GM19395 (cell line): ENCODE measurements at regions not wholly inside any gene's neighbourhood (a gene's known extent, or its start where the extent isn't known, plus 50 kb on each side); places are given as distances from the start of the nearest gene placed in this dataset.
"Not testable (repeated sequence)": the region's sequence is repeated elsewhere in the genome, so short reads cannot be mapped to it uniquely, and the experiment has no call there.

Experiments
- ATAC-seq: cut with Tn5 transposase; IDR thresholded peaks from one replicate; pipeline ENCODE4 v1.9.1; 2021; ENCODE audit warnings: mild to moderate bottlenecking, moderate library complexity; ENCODE audit not compliant: unreplicated experiment

DNA sequence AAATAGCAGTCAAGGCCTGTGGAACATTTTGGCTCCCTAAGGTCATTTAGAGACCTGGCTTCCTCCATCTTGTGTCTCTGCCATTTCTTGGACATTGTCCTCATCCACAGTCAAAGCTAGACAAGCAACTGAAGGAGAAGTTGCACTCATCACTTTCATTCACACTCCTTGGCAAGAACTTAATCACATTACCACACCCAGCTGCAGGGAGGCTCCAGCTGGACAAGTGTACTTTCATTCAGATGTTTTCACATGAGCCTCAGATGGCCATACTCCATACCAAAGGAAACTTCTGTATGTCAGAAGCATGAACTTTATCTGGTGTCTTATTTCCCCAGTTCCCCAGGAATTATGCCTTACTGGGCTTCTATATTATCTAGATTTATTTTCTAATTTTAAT lies 537.4 kb downstream of the TMEM135 start:
- no peak for ATAC-seq

DNA sequence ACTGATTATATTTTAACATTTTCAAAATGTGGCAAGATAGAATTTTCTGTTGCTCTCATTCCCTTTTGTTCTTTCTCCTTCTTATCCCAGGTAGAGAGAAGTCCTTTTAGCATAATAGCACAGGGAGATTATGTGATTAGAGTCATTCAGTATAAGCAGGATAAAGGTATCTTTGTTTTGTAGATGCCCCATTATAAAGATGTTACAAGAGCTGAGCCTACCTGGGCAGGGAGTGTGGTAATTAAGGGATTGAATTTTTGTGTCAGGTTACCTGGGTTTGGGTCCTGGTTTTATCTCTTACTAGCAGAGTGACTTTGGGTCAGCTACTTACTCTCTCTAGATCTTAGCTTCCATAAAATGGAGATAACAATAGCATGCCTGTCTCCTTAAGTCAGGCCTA lies 536.5 kb downstream of the TMEM135 start:
- no peak for ATAC-seq

DNA sequence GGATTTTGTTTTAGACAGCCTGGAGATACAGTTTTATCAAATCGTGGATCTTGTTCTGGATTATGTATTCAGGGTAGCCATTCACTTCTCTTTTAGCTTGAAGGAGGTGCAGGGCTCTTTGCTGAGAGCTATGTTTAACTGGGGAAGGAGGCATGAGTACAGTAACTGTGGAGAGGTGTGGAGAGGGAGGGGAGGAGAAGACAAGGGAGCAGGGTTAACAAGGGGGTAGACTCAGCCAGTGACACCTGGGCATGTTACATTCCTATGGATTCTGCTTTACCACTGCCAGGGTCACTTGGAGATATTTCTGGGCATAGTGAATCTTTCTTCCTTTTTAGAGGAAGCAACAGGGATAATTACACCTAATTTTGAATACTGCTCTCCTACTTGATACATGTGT lies 536.0 kb downstream of the TMEM135 start:
- no peak for ATAC-seq

DNA sequence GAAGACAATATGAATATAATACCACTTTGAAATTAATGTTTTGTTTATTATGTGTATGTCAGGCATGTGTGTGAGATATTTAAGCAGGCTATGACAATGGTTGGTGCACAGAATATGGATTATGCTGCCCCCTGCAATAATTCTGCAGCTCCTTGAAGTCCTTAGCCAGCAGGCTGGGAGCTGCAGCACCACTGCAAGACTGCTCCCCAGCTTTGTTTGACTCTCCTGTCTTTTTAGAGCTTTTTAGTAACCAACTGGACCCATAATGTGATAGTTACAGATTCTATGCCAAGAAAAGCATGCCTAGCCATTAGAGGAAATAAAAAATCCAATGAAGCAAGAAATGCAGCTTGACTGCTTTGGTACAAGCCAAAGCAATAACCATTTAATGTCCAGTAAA lies 535.1 kb downstream of the TMEM135 start:
- no peak for ATAC-seq

DNA sequence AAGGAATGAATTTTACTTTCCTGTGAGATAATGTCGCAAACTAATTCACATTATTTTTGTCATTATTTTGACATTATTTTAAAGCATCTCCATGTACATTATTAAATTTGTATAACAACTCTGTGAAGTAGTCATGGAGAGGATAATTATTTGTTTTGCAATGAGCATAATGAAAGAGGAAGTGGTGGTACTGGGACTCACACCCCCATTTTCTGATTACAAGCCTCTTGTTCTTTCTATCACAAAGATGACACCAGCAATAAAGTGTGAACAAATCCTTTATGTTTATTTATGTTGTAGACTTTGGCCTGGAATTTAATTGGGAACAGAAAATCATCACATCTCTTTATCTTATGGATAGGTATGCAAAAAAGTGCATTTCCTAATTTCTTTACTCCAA lies 522.6 kb downstream of the TMEM135 start:
- ATAC-seq = no peak

DNA sequence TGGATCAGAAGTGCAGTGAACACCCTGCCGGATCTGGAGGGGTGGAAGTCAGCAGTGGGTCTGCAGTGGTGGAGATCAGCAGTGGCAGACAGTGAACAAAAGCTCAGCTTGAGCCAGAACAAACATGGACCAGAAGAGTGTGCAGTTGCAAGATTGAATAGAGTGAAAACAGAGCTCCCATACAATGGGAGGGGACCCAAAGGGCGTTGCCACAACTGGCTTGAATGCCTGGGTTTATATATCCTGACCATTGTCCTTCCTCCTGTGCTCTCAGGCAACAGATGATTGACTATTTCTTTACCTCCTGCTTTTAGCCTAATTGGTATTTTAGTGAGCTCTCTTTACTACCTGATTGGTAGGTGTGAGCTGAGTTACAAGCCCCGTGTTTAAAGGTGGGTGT lies 522.1 kb downstream of the TMEM135 start:
- not testable (repeated sequence) for ATAC-seq

DNA sequence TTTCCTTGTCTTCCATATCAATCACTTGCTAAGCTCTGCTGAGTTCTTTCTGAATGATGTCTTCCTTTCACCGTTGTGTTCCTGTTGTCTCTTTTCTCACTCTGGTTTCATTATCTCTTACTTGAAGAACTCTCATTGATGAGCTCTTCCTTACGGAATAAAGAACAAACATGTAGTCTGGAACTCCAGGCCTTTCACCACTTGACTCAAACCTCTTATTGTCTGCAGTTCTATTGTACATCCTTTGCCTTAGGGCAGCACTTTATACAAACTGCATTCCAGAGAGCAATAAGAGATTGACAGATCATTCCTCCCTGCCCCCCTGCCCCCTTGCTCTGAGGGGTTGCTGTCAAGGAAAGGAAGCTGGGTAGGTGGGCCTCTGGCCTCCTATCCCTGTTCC lies 517.4 kb downstream of the TMEM135 start:
- no peak for ATAC-seq

DNA sequence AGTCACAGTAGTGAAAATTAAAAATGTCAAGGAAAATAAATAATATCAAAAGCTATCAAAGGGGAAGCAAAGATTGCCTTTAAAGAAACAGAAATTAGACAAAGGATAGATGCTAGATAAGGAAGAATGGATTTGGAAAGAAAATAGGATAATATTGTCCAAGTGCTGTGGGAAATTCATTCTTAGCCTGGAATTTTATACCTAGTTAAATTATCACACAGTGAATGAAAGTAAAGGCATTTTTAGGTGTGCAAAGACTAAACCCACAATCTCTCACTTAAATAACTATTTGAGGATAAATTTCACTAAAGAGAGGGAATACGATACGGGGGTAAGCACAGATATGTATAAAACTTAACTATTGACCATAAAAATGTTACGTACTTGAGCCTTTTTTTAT lies 511.1 kb downstream of the TMEM135 start:
- no peak for ATAC-seq

DNA sequence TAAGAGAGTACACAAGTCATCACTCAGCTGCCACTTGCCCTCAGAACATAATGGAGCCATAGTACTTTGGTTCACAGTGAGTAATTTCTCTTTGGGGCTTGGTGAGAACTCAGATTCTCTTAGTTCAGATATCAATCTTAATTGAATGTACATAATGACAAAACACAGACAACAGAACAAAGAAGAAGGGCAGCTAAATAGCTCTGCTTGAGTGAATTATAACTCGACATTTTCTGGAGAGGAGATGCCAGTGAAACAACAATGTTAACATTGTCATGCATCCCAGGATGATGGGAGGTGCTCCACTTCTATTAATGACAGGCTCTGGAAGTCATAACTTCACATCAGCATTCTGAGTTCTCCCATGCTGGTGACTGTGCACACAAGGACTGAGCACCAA lies 508.1 kb downstream of the TMEM135 start:
- no peak for ATAC-seq

DNA sequence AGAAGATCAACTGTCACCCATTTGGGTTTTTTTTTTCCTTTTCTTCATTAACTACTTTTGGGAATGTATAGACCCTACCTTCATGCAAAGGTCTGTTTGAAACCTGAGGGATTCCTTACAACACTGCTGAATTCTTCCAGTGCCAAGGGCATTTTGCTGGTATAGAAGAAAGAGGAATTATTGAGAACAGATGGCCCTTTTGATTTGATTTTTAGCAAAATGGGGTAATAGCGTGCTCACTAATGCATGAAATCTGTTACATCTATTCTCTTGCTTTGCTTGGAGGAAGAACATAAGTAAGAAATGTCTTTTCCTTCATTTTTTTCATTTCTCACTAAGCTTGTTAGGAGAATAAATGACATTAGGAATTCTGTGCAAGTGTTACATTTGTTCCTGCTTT lies 501.9 kb downstream of the TMEM135 start:
- ATAC-seq = no peak

DNA sequence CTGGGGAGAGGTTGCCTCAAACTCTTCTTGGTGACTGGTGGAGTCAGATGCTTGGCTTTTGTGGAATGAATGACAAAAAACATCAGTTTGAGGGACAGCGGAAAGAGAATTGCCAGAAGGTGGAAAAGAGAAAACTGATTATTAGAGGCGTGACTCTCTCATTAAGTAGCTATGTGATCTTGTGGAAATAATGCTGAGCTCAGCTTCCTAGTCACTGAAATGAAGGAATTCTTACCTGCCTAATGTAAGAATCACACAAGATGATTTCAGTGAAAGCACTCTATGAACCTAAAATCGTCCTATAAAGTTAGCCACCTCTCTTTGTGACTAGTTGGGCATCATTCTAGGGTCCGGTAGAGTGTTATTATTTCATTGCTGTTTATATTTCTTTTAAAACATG lies 498.8 kb downstream of the TMEM135 start:
- no peak for ATAC-seq

DNA sequence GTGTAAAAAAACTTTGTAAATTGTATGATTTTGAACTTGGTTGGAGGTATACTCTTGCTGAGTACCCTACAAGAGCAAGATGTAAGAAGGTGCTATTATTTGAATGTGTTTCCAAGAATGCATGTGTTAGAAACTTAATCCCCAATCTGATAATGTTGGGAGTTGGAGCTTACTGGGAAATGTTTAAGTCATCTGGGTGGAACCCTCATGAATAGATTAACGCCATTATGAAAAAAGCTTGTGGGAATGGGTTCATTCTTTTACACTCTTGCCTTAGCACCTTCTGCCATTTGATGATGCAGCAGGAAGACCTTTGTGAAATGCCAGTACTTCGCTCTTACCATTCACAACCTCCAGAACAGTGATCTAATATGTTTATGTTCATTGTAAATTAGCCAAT lies 498.3 kb downstream of the TMEM135 start:
- no peak for ATAC-seq

DNA sequence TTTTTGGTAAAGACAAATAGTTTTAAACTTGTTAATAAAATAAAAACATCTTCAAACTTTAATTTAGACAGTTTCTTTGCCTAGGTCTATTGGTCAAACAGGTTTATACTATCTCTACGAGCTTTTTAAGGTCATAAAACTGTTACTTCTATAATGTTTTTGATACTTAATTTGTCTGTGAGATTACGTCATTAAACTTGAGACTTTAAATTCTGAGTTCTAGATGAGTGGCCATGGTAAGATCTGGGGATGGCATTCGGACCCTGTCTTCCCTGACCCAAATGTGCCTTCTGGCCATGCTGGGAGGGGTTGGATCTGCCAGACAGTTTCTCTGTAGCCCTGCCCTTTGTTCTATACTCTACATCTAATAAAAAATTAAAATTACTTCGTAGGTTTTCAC lies 497.8 kb downstream of the TMEM135 start:
- ATAC-seq = no peak

DNA sequence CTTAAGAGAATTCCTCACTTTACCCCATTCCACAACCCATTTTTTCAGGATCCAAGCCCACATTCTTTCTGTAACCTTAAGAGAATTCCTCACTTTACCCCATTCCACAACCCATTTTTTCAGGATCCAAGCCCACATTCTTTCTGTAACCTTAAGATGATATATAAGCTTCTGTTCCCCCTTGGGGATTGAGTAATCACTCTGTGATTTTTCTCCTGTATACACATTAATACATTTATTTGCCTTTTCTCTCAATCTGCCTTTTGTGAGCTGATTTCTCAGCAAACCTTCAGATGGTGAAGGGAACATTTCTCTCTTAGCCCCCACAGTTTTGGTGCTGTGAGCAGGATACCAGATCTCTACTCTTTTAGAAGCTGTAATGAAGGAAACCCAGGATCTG lies 494.1 kb downstream of the TMEM135 start:
- ATAC-seq = not testable (repeated sequence)

DNA sequence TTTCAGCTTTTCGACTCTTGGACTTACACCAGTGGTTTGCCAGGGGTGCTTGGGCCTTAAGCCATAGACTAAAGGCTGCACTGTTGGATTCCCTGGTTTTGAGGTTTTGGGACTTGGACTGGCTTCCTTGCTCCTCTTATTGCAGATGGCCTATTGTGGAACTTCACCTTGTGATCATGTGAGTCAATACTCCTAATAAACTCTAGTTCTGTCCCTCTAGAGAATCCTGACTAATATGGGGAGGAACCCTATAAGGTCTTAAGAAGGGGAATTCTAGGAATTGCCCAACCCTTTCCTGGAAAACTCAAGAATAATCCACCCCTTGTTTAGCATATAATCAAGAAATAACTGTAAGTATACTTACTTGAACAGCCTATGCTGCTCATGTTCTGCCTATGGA lies 491.8 kb downstream of the TMEM135 start:
- ATAC-seq = no peak

DNA sequence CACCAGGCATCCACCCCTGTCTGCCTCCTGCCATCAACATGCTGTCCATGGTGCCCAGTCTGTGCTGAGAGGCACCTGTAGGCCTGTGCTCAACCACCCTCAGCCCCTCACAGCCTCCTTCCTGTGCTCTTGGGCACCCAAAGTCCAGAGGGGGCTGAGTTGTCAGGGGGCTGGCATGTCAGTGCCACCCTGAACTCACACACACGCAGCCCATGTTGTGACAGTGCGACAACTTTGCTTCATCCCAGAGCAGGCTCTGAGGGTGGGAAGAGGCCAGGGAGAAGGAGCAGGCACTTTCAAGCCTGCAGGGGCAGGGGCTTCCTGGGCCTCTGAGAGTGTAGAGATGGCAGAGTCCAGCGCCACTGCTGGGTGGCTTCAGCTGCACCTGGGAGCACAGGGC lies 491.0 kb downstream of the TMEM135 start:
- no peak for ATAC-seq

DNA sequence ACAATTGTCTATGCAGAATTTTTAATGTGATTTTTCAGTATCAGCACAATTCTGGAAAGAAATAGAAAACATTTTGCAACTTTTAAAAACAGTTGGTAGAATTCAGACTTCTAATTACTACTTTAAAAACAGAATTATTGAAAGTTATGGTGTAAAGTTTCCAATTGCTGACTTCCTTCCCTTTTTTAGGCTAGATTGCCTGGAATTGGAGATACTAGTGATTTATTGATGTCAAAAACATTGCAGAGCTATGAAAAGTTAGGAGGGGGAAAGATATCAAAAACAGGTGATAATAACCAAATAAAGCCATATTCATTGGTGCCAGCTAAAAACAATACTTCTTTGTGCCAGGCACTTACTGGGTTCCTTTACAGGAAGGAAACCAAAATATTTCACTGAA lies 485.5 kb downstream of the TMEM135 start:
- no peak for ATAC-seq

DNA sequence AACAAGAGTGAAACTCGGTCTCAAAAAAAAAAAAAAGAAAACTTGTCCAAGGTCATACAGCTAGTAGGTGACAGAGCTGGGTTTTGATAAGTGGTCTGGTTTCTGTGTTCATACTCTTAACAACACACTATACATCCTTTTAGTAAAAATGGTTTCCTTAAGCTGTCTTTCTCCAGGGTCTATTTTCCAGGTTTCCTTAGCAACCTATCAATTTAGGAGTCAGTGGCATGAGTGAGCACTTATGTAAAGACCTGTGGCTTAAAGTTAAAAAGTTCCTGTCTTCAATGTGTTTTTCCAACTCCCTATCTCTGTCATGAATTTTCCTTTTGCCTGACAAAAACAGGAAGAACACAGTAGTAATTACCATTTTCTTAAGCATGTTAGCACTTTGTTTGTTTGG lies 480.5 kb downstream of the TMEM135 start:
- ATAC-seq = no peak

DNA sequence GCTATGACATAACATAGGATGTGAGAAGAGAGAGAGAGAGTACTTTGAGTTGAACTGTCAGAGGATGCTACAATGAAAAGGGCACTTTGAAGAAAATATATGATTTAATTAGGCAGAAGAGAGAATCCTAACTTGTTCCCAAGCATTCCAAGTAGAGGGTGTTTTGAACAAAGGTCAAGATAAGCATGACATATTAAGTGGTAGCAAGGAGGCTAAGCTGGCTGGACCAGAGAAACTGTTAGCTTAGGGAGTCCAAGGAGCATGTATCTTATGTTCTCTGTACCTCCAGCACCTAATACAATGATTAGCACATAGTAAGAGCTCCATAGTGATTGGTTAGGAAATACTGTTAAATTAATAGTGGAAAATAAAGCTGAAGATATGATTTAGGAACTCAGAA lies 479.6 kb downstream of the TMEM135 start:
- ATAC-seq = no peak

DNA sequence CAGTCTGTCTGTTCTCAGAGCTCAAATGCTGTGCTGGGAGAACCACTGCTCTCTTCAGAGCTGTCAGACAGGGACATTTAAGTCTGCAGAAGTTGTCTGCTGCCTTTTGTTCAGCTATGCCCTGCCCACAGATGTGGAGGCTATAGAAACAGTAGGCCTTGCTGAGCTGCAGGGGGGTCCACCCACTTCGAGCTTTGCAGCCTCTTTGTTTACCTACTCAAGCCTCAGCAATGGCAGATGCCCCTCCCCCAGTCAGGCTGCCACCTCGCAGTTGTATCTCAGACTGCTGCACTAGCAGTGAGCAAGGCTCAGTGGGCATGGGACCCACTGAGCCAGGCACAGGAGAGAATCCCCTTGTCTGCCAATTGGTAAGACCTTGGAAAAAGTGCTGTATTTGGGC lies 470.0 kb downstream of the TMEM135 start:
- not testable (repeated sequence) for ATAC-seq

DNA sequence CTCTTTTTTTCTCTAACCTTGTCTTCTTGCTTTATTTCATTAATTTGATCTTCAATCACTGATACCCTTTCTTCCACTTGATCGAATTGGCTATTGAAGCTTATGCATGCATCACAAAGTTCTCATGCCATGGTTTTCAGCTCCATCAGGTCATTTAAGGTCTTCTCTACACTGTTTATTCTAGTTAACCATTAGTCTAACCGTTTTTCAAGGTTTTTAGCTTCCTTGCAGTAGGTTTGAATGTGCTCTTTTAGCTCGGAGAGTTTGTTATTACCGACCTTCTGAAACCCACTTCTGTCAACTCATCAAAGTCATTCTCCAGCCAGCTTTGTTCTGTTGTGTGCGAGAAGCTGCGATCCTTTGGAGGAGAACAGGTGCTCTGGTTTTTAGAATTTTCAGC lies 469.2 kb downstream of the TMEM135 start:
- ATAC-seq = not testable (repeated sequence)

DNA sequence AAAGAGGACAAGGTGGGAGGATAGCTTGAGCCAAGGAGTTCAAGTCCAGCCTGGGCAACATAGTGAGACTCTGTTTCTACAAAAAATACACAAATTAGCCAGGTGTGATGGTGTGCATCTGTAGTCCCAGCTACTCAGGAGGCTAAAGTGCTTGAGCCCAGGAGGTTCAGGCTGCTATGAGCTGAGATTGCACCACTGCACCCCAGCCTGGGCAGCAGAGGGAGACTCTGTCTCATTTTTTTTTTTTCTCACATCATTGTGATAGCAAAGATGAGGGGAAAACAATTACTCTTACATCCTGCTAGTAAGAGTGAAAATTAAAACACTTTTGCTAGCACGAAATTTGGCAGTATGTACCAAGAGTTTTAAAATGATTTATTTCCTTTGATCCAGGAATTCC lies 463.7 kb downstream of the TMEM135 start:
- no peak for ATAC-seq

DNA sequence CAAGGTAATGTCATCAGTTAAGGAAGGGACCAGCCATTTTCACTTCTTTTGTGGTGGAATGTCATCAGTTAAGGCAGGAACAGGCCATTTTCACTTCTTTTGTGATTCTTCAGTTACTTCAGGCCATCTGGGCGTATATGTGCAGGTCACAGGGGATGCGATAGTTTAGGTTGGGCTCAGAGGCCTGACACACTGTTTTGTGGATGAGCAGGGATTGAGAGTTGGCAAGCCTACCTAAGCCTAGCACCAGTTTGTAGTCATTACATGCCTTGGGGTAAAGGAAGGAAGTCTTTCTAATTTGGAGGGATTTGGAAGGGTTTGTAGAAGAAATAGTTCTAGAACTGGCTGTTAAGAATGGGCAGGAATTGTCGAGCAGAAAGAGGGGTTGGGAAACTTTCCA lies 457.2 kb downstream of the TMEM135 start:
- ATAC-seq = not testable (repeated sequence)

DNA sequence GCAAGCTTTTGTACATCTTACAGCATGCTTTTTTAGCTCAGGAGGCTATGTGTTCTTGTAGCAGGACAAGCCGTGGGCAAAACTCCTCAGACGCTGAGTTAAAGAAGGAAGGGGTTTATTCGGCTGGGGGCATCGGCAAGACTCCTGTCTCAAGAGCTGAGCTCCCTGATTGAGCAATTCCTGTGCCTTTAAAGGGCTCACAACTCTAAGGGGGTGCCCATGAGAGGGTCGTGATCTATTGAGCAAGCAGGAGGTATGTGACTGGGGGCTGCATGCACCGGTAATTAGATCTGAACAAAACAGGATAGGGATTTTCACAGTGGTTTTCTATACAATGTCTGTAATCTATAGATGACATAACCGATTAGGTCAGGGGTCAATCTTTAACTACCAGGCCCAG lies 456.3 kb downstream of the TMEM135 start:
- not testable (repeated sequence) for ATAC-seq
